Activated naive CD4-positive, alpha-beta T cell treated with anti-CD3 and anti-CD28 coated beads for 36 hours (primary cell): ENCODE measurements at regions not wholly inside any gene's neighbourhood (a gene's known extent, or its start where the extent isn't known, plus 50 kb on each side); places are given as distances from the start of the nearest gene placed in this dataset.
"Not testable (repeated sequence)": the region's sequence is repeated elsewhere in the genome, so short reads cannot be mapped to it uniquely, and the experiment has no call there.

Experiments
- CTCF ChIA-PET: fragments of 350-600 bp; sonication (Branson Sonifier 250); formaldehyde crosslinking; loops from one replicate; lab custom pipeline; 2021; ENCODE audit warnings: antibody characterized with exemption; lab: Charles Lee
- DNase-seq: peaks from one replicate; pipeline ENCODE4 v3.0.0-alpha.2; 2020
- H3K27ac Mint-ChIP-seq: one replicate; pipeline ENCODE4 v1.8.0; 2021; ENCODE audit warnings: mild to moderate bottlenecking, mixed read lengths
- H3K27me3 Mint-ChIP-seq: one replicate; pipeline ENCODE4 v1.8.0; 2021; ENCODE audit warnings: low read depth, mixed read lengths
- H3K36me3 Mint-ChIP-seq: one replicate; pipeline ENCODE4 v1.8.0; 2021; ENCODE audit warnings: low read depth, mixed read lengths
- H3K4me1 Mint-ChIP-seq: one replicate; pipeline ENCODE4 v1.8.0; 2021; ENCODE audit warnings: low read depth, mixed read lengths
- H3K4me3 Mint-ChIP-seq: one replicate; pipeline ENCODE4 v1.8.0; 2021; ENCODE audit warnings: mild to moderate bottlenecking, moderate library complexity, mixed read lengths
- H3K9me3 Mint-ChIP-seq: one replicate; pipeline ENCODE4 v1.8.0; 2021; ENCODE audit warnings: mixed read lengths
- intact Hi-C: fragments of 100-400 bp; cut with micrococcal nuclease; formaldehyde crosslinking; loops from one replicate; pipeline ENCODE4 v1.15.1; 2023

- intact Hi-C loops, result no loop called here
- Mint-ChIP-seq H3K4me3 (no peak overlapping the region), H3K4me1 (no peaks in the 10 kb centered on the region), H3K27me3 (peaks cover 2% of the 10 kb centered on the region), H3K36me3 (no peaks in the 10 kb centered on the region), H3K27ac (no peak overlapping the region), H3K9me3 (no peaks in the 10 kb centered on the region)
- CTCF ChIA-PET, result interaction anchor here (1.2 kb wide), 1 partner anchor 12 kb away, joined by 4 read pairs; no protein-coding TSS in a partner anchor
- DNase-seq, result no peak
These were observed 269.9 kb upstream of the SFSWAP start for GRCh38 chr12:131441060-131441396.

GRCh38 chr12:131441638-131442336 is 269.1 kb upstream of the SFSWAP start:
- CTCF ChIA-PET, result interaction anchor here (1.2 kb wide), 1 partner anchor 11 kb away, joined by 4 read pairs; no protein-coding TSS in a partner anchor
- intact Hi-C loops, result no loop called here
- H3K9me3 Mint-ChIP-seq, result no peaks in the 10 kb centered on the region
- no peaks in the 10 kb centered on the region for H3K36me3 Mint-ChIP-seq
- H3K4me1 Mint-ChIP-seq, result no peaks in the 10 kb centered on the region
- no peaks in the 10 kb centered on the region for H3K27me3 Mint-ChIP-seq
- no peak overlapping the region for H3K4me3 Mint-ChIP-seq
- no peak overlapping the region for H3K27ac Mint-ChIP-seq
- no peak for DNase-seq

- Mint-ChIP-seq H3K4me1 (no peaks in the 10 kb centered on the region), H3K27ac (no peak overlapping the region), H3K4me3 (no peak overlapping the region), H3K9me3 (no peaks in the 10 kb centered on the region), H3K27me3 (no peaks in the 10 kb centered on the region), H3K36me3 (no peaks in the 10 kb centered on the region)
- intact Hi-C loops, result no loop called here
- CTCF ChIA-PET, result interaction anchor here (1.2 kb wide), 1 partner anchor 10 kb away, joined by 4 read pairs; no protein-coding TSS in a partner anchor
- no peak for DNase-seq
These were observed 268.5 kb upstream of the SFSWAP start for GRCh38 chr12:131442337-131442918.

GRCh38 chr12:131443019-131444000 is 267.6 kb upstream of the SFSWAP start:
- intact Hi-C loops, result no loop called here
- H3K4me1 Mint-ChIP-seq, result no peaks in the 10 kb centered on the region
- H3K9me3 Mint-ChIP-seq, result no peaks in the 10 kb centered on the region

GRCh38 chr12:131444220-131445164 is 266.4 kb upstream of the SFSWAP start:
- H3K27ac Mint-ChIP-seq, result no peak overlapping the region
- no peaks in the 10 kb centered on the region for H3K4me1 Mint-ChIP-seq
- no peak overlapping the region for H3K4me3 Mint-ChIP-seq
- intact Hi-C loops, result no loop called here
- CTCF ChIA-PET, result no interaction called here
- no peaks in the 10 kb centered on the region for H3K27me3 Mint-ChIP-seq
- H3K9me3 Mint-ChIP-seq, result peaks cover 6% of the 10 kb centered on the region
- no peaks in the 10 kb centered on the region for H3K36me3 Mint-ChIP-seq
- no peak for DNase-seq

More at GRCh38 chr12:131443019-131444000, 267.6 kb upstream of the SFSWAP start:
- Mint-ChIP-seq H3K27me3 (no peaks in the 10 kb centered on the region), H3K36me3 (no peaks in the 10 kb centered on the region), H3K4me3 (no peak overlapping the region), H3K27ac (no peak overlapping the region)
- CTCF ChIA-PET, result no interaction called here
- no peak for DNase-seq

- Mint-ChIP-seq H3K4me1 (no peaks in the 10 kb centered on the region), H3K4me3 (no peak overlapping the region), H3K9me3 (peaks cover 6% of the 10 kb centered on the region), H3K27me3 (no peaks in the 10 kb centered on the region), H3K27ac (no peak overlapping the region), H3K36me3 (no peaks in the 10 kb centered on the region)
- CTCF ChIA-PET, result no interaction called here
- DNase-seq, result no peak
- intact Hi-C loops, result no loop called here
These were observed 265.6 kb upstream of the SFSWAP start for GRCh38 chr12:131445184-131445774.

- CTCF ChIA-PET, result no interaction called here
- intact Hi-C loops, result no loop called here
- no peak for DNase-seq
- no peaks in the 10 kb centered on the region for H3K4me1 Mint-ChIP-seq
- peaks cover 6% of the 10 kb centered on the region for H3K9me3 Mint-ChIP-seq
- H3K27ac Mint-ChIP-seq, result no peak overlapping the region
- H3K36me3 Mint-ChIP-seq, result no peaks in the 10 kb centered on the region
- no peak overlapping the region for H3K4me3 Mint-ChIP-seq
- H3K27me3 Mint-ChIP-seq, result no peaks in the 10 kb centered on the region
These were observed 265.1 kb upstream of the SFSWAP start for GRCh38 chr12:131445795-131446194.

GRCh38 chr12:131447636-131448035 is 263.3 kb upstream of the SFSWAP start:
- H3K4me1 Mint-ChIP-seq, DNase-seq, H3K36me3 Mint-ChIP-seq, H3K9me3 Mint-ChIP-seq, H3K27ac Mint-ChIP-seq, CTCF ChIA-PET, H3K27me3 Mint-ChIP-seq, intact Hi-C loops, H3K4me3 Mint-ChIP-seq: not testable (repeated sequence)

- Mint-ChIP-seq H3K27ac (no peak overlapping the region), H3K4me3 (no peak overlapping the region), H3K36me3 (no peaks in the 10 kb centered on the region), H3K4me1 (no peaks in the 10 kb centered on the region), H3K9me3 (peaks cover 9% of the 10 kb centered on the region), H3K27me3 (peaks cover 7% of the 10 kb centered on the region)
- no peak for DNase-seq
- CTCF ChIA-PET, result no interaction called here
- intact Hi-C loops, result no loop called here
These were observed 262.6 kb upstream of the SFSWAP start for GRCh38 chr12:131448254-131448795.

GRCh38 chr12:131449027-131449426 is 261.9 kb upstream of the SFSWAP start:
- no peak overlapping the region for H3K4me3 Mint-ChIP-seq

GRCh38 chr12:131452444-131452860 is 258.4 kb upstream of the SFSWAP start:
- intact Hi-C loops, result loop anchor here (2.0 kb wide), 1 partner anchor 348 kb away; no protein-coding TSS in a partner anchor
- CTCF ChIA-PET, result interaction anchor here (0.7 to 1.8 kb wide), 4 partner anchors 11 to 347 kb away, joined by 3 to 9 read pairs (median 4); no protein-coding TSS in a partner anchor
- no peaks in the 10 kb centered on the region for H3K4me1 Mint-ChIP-seq
- H3K4me3 Mint-ChIP-seq, result no peak overlapping the region
- H3K9me3 Mint-ChIP-seq, result peaks cover 9% of the 10 kb centered on the region
- H3K36me3 Mint-ChIP-seq, result no peaks in the 10 kb centered on the region
- peak; percentile 60 for DNase-seq
- peaks cover 10% of the 10 kb centered on the region for H3K27me3 Mint-ChIP-seq
- no peak overlapping the region for H3K27ac Mint-ChIP-seq

More at GRCh38 chr12:131449027-131449426, 261.9 kb upstream of the SFSWAP start:
- no peaks in the 10 kb centered on the region for H3K4me1 Mint-ChIP-seq
- H3K36me3 Mint-ChIP-seq, result no peaks in the 10 kb centered on the region
- CTCF ChIA-PET, result no interaction called here
- H3K27ac Mint-ChIP-seq, result no peak overlapping the region
- H3K9me3 Mint-ChIP-seq, result peaks cover 9% of the 10 kb centered on the region
- no peak for DNase-seq
- H3K27me3 Mint-ChIP-seq, result peaks cover 7% of the 10 kb centered on the region
- intact Hi-C loops, result no loop called here
